Testis (tissue), 2 donors: ENCODE measurements at regions not wholly inside any gene's neighbourhood (a gene's known extent, or its start where the extent isn't known, plus 50 kb on each side); places are given as distances from the start of the nearest gene placed in this dataset.

Source experiments
- CTCF ChIP-seq, 3 experiments: fragments of 450-650 bp in 2 of 3; fragments of 200-600 bp in 1 of 3; sonication (generic) in 1 of 3; IDR thresholded peaks; one replicate each; pipeline ENCODE4 v1.5.1; 2016 to 2019; ENCODE audit warnings: antibody characterized with exemption in 3 of 3, mild to moderate bottlenecking in 2 of 3, moderate library complexity in 1 of 3
- POLR2A ChIP-seq: fragments of 450-650 bp; IDR thresholded peaks from one replicate; pipeline ENCODE4 v1.6.1; 2017; ENCODE audit warnings: antibody characterized with exemption, mild to moderate bottlenecking, moderate library complexity

DNA sequence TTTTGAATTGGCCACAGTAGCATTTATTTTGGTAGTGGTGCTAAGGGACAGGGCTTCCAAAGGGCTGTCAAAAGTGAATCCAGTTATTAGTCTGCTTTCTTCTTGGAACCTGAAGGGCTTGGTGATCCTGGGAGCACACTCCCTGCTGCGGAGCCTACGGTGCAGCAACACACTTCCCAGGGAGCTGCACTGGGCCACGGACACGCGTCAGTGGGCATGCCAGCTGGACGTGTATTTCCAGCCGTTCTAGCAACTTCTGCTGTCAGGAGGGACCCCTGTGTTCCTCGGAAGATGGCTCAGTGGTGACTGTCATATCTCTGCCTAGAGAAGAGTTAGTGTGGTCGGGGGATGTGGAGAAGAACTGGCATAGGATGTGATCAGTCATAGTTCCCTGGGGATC is 204.6 kb downstream of the SOCS6 start:
- TF ChIP-seq CTCF (IDR thresholded peaks at IDR 0.05) (no peak), POLR2A (no peak)
